CD4-positive, alpha-beta T cell treated with Interleukin-1 beta for 1 hour (primary cell): ENCODE measurements at regions not wholly inside any gene's neighbourhood (a gene's known extent, or its start where the extent isn't known, plus 50 kb on each side); places are given as distances from the start of the nearest gene placed in this dataset.
"Not testable (repeated sequence)": the region's sequence is repeated elsewhere in the genome, so short reads cannot be mapped to it uniquely, and the experiment has no call there.

ENCODE experiments used
- DNase-seq, 2 donors: peaks; one replicate each; pipeline ENCODE4 v3.0.0-alpha.2; 2020 to 2022

- no peak for DNase-seq
These were observed 251.0 kb upstream of the CWC22 start for GRCh38 chr2:180258041-180258537.

DNA sequence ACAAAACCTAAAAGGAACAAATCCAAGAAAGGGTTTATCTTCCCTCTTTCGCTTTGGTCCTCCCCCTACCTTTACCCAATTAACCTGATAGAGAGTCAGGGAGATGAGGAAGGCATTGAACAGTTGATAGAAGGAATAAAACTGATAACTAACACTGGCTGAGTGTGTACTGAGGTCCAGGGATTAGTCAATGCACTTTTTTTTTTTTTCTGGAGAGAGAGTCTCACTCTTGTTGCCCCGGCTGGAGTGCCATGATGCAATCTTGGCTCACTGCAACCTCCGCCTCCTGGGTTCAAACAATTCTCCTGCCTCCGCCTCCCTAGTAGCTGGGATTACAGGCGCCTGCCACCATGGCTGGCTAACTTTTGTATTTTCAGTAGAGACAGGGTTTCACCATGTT is 250.2 kb upstream of the CWC22 start:
- DNase-seq, result no peak

DNA sequence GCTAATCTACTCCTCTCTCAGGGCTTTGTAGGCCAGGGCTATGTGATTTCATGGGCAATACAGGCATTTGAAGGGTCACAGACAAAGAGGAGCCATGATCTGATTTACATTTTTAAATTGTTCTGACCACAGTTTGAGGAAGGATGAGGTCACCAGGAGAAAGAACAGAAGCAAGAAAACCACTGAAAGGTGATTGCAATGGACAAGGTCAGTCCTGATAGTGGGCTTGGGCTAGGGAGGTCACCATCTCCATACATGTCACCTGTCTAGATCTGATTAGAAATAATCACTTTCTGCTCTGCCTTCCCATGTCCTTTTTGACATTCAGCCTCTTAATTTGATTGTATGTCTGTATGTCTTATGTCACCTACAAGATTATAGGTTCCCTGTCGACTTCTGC is 248.9 kb upstream of the CWC22 start:
- DNase-seq, result no peak

GRCh38 chr2:180254872-180255271 is 247.8 kb upstream of the CWC22 start:
- no peak for DNase-seq

GRCh38 chr2:180247658-180248057 is 240.6 kb upstream of the CWC22 start:
- no peak for DNase-seq

GRCh38 chr2:180246268-180246667 is 239.2 kb upstream of the CWC22 start:
- DNase-seq, result no peak

GRCh38 chr2:180240774-180241173 is 233.7 kb upstream of the CWC22 start:
- no peak for DNase-seq

GRCh38 chr2:180238729-180239128 is 231.6 kb upstream of the CWC22 start:
- DNase-seq, result no peak

GRCh38 chr2:180236061-180236460 is 229.0 kb upstream of the CWC22 start:
- DNase-seq, result not testable (repeated sequence)

- not testable (repeated sequence) for DNase-seq
These were observed 228.4 kb upstream of the CWC22 start for GRCh38 chr2:180235506-180235905.

- DNase-seq, result not testable (repeated sequence)
These were observed 227.9 kb upstream of the CWC22 start for GRCh38 chr2:180234991-180235390.

DNA sequence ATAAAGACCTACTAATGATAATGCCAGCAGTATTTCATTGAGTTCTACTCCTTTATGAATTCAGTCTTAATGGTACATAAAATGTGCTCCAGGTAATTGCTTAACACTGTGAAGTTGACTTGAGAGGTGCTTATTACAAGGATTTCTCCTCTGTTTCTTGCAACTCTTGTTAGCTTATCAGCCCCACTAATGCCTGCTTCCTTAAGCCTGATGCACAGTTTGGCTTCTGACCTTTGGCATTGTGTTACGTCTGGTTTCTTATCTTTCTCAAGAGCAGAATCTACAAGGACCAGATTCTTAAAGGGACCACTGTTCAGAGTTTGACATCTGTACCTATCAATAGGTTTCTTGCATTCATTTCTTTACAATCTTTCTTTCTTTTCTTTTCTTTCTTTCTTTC is 223.9 kb upstream of the CWC22 start:
- DNase-seq, result no peak

GRCh38 chr2:180227461-180227860 is 220.4 kb upstream of the CWC22 start:
- no peak for DNase-seq

GRCh38 chr2:180225118-180225517 is 218.0 kb upstream of the CWC22 start:
- DNase-seq, result no peak

DNA sequence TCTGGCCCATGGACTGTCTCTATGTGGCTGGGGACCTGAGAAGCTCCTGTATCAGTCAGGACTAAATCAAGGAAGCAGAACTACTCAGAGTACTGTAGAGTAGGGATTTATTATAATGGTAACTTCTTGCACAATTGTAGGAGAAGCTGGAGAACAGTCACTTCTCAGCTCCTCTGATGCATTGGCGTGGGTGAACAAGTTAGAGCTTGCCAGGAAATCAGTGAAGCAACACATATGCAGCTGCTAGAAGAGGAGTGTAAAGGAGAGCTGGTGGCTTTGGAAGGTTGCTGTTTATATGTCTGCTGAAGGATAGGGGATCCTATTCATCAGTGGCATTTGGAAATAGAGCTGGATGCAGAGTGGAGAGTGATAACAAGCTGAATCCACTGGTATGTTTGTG is 215.5 kb upstream of the CWC22 start:
- no peak for DNase-seq

GRCh38 chr2:180219491-180219890 is 212.4 kb upstream of the CWC22 start:
- no peak for DNase-seq

GRCh38 chr2:180208841-180209240 is 201.7 kb upstream of the CWC22 start:
- DNase-seq, result no peak

DNA sequence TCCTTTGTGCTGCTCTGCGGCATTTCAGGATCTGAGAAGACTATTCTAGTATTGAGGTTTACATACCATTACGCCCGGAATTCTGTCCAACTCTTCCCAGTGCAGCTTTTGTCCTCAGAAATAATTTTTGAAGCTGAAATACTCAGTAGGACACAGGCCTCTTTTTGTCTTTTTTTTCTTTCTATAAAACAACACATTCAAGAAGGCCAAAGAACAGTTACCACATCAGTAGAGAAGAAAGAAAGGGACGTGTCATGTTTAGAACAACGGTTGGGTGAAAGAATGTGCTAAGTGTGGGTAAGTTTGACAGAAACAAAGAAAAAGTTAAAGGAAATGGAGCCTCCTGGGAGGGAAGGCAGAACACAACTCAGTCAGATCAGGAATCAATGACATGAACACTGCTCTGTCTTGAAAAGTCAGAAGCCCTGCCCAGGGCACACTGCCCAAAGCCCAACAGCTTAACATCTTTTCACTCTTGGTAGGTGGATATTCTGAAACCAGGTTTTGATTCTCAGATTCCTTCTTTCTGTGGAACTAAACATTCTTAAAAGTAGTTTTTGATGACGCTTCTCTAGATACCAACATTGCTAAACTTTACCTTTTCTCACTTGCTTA is 198.6 kb upstream of the CWC22 start:
- no peak for DNase-seq

DNA sequence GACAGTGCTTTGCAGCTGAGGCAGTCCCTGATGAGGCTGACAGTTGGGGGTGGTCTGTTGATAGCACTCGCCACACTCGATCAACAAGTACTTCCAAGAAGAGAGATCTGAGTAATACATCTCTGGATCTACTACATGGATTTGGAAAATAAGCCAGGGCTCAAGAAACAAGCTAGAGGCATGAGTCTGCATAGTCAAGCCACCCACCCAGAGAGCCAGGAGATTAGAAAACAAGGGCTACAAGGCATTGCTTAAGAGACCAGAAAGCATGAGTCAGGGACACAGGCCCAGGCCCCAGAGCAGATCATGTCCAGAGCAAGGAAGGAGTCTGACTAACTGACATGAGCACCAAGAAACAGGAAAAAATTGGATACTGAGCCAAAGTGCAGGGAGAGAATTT is 196.9 kb upstream of the CWC22 start:
- DNase-seq, result no peak

DNA sequence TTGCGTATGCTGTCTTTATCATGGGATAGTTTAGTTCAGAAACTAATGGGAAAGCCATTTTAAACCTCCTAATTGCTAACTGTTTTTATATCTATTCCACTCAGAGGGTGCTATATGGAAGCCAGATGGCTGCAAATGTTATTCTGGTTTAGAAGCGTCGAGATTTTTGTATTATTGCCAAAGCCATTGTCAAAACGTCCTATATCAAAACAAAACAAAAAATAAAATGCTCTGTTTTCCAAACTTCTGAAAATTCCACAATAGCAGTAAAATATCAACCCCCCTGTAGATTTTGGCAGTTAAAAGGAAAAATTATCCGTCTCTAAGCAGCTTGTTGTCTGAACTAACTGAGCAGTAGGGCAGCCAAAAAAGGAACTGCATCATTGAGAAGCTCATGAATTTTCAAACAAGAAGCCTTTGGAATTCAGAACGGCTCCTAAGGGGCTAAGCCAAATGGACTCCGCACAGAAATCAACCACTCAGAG is 195.4 kb upstream of the CWC22 start:
- DNase-seq, result no peak

DNA sequence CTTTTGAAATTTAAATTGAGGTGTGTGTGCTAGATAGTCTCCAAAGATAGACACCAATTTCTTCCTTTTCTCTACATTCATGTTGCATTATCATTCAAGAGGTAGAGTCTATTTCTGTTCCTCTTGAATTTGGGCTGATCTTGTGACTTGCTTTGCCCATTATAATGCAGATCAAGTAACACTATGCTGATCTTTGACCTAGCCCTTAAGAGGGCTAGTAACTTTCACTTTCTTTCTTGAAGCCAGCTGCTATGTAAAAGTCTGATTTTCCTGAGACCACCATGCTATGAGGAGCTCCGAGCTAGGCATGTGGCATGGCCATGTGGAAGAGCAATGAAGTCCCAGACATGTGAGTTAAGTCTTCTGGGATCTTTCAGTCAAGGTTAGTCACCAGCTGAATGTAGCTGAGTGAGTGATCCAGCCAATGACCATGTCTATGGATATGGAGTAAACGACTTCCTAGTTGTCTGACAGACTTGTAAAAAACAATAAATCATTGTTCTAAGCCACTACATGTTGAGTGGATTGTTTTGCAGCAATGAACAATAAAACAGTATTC is 189.4 kb upstream of the CWC22 start:
- DNase-seq, result no peak

DNA sequence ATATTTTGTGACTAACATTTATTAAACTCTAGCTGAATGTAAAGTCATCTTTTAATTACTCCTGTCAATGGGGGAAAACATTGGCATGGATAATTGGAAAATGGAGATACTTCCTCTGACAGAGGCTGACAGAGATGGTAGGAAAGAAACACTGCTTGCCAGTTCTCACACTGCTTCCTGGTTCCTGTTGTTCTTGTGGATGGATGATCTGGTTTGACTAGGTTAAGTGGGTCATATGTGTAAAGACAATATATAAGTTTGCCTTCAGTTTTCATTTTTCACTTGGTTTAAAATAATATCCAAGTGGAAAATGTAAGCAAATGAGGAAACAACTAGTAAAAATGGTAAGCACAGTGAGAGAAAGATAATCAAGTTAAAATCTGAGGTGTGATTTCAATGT is 188.8 kb upstream of the CWC22 start:
- no peak for DNase-seq

GRCh38 chr2:180191432-180192124 is 184.5 kb upstream of the CWC22 start:
- no peak for DNase-seq

DNA sequence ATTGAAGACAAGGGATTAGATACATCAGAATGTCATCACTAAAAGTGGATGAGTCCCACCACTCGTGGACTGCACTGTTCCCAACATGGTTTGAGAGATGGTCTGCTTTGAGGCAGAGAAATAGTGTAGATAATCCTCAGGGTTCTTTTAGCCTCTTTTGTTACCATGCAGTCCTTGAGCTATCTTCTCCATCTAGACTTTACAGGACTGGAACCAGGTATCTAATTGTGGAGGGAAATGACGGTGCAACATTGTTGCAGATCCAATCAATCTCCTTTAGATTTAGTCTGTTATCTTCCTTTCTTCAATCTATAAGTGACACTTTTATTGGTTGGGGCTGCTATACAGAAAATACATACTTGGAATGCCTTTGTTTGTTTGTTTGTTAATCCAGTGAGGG is 183.8 kb upstream of the CWC22 start:
- DNase-seq, result no peak
